HG02870 (cell line): ENCODE measurements at regions not wholly inside any gene's neighbourhood (a gene's known extent, or its start where the extent isn't known, plus 50 kb on each side); places are given as distances from the start of the nearest gene placed in this dataset.
"Not testable (repeated sequence)": the region's sequence is repeated elsewhere in the genome, so short reads cannot be mapped to it uniquely, and the experiment has no call there.

Source experiments
- ATAC-seq: cut with Tn5 transposase; IDR thresholded peaks from one replicate; pipeline ENCODE4 v1.9.1; 2021; ENCODE audit warnings: mild to moderate bottlenecking, moderate library complexity; ENCODE audit not compliant: unreplicated experiment

DNA sequence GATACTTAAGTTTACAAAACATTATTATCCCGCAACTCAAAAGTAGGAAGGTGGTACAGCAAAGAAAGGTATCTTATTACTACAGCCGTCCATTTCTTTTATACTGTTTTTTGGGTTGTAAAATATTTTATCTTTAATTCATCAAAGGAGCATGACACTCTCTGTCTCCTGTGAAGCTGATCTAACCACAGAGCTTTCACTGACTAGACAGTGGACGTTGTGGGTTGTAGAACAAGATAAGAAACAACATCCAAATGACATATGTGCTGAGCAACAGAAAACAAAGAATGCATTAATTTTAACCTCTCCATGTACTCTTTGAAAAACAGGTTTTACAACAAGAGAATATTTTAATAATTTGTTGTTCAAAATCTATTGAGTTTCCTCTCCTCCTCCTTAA, 195.9 kb upstream of the FBXO33 start:
- no peak for ATAC-seq

DNA sequence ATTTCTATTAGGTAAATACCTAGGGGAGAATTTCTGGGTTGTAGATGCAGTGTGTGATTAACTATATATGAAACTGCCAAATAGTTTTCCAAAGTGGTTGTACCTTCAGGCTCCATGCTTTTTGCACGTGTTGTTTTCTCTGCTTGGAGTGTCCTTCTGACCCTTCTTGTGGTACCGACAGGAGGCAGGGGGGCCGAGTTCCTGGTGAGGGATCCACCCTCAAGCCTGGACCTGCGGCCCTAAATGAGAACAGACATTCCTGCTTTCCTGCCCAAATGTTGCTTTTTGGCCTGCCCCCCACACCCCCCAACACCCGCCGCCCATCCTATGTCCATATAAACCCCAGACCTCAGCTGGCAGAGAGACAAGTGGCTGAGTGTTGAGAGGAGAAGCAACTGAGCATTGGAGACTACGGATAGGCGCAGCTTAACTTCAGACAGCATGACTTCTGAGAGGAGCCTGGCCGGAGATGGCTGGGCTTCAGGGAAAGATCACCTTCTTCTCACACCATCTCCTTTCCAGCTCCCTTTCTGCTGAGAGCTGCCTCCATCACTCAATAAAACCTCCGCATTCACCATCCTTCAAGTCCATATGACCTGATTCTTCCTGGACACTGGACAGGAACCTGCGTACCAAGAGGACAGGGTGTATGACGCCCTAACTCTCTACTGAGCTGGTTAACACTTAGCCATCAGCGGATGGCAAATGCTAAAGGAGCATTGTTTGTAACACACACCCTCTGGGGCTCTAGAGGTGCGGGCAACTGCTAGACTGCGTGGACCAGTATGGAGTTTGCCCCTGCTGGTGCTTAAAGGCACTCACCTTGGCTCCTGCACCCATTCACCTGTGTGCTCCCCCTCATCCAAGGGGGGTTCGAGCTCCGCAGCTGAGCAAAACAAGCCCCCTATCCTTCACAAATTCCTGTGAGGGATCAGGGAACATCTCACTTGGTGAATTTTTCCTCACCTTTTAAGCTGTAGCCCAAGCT, 194.7 kb upstream of the FBXO33 start:
- no peak for ATAC-seq

DNA sequence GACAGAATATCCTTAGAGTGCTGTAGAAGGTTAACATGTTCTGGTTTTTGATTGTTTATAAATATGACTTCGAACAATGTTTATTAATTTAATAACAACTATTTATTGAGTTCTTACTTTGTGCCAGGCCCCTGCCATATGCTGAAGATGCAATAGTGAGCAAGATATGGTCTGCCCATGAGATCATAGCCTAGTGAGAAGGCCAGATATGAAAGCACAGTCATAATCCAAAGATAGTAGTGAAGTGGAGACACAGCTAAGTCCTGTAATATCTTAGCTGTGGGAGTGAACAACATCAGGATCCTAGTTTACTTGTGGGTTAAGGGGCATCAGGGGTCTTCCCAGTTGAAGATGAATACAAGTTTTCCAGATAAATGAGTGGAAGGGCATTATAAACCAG, 189.4 kb upstream of the FBXO33 start:
- no peak for ATAC-seq

DNA sequence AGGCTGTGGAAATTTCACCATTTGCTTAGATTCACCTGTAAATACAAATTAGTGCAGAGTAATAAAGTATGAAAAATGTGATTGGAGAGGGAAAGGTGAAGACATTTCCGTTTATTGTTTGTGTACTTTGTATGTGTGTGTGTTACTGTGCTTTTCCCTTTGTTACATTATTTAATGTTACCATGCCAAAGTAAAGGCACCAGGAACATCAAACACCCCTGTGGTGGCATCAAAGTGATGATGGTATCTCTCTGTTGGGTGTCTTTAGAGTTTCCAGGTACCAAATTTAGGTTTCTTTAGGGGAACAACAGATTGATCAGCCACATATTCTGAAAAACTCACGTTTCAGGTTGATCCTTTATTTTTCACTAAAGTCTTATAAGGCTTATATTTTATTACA, 189.0 kb upstream of the FBXO33 start:
- ATAC-seq, result no peak

DNA sequence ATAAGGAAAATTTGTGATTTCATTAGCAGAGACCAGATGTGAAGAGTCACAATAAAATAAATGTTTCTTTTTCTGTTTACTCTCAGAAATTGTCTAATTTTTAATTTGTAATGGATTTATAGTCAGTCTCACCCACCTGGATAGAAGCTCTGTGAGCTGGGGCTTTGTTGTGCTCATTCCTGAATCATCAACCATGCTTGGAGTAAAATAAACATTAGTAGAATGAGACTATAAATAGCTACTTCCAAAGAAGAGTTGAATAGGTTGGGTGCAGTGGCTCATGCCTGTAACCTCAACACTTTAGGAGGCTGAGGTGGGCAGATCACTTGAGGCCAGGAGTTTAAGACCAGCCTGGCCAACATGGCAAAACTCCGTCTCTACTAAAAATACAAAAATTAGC, 185.3 kb upstream of the FBXO33 start:
- no peak for ATAC-seq

DNA sequence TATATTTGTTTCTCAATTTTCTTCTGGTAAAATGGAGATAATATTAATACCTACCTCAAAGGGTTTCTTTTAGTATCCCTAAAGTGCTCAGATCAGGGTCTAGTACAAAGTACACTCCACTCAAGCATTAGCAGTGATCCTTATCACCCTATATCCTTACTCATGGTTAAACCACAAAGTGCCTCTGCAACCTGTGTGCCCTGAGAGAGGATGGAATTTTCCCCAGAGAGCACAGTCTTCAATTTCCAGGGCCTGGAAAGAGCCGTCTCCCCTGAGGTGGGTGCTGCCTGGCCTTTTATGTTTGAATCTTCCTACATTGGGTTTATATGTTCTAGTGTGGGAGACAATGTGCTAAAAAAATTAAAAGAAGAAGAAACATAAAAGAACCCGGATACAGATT, 183.1 kb upstream of the FBXO33 start:
- no peak for ATAC-seq

DNA sequence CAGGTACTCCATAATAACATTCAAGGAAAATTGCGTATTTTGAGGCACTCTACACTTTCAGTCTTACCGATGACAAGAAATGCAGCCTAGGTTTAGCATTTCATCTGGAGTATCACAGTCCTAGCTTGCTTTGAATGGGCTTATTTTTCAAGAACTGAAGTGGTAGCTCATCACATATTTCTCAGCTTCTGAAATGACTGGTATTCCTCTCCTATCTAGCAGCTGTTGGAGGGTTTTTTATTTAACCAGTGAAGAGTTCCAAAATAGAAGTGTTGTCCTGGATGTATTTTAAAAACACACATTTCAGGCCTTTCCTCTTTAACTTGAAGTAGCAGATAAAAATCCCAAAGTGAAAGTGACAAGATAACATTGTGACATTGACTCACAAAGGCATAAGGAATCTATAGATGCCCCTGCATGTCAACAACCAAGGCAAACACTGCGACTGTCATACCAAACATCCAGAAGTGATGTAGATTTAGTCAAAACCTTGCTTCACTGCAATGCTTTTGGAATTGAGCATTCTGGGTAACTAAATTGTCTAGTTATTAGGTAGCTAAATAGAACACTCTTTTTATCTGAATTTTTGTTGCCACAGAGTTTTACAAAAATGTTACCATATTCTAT, 182.2 kb upstream of the FBXO33 start:
- no peak for ATAC-seq

DNA sequence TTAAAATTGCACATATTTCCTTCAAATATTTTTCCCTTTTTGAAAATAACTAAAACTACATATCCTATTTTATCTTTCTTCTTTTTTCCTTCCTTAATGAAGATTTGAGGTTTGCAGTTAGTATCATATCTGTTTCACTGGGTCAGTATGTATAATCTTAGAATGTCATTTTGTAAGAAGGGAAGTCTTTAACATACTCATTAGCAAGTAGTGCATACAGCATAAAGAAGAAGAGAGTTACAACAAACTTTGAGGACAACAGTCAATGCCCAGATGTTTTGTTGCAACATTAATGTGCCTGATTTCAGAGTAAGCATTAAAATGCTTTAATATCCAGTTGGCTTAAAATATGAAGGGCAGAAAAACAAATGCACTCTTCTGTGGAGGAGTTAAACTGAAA, 176.9 kb upstream of the FBXO33 start:
- ATAC-seq, result no peak

DNA sequence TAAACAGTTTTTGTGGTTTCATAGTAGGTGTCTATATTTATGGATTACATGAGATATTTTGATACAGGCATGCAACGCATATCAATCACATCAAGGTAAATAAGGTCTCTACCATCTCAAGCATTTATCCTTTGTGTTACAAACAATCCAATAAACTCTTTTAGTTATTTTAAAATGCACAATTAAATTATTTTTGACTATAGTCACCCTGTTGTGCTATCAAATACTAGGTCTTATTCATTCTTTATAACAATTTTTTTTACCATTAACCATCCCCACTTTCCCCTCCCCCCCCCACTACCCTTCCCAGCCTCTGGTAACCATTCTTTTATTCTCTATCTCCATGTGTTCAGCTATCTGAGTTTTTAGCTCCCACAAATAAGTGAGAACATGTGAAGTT, 175.7 kb upstream of the FBXO33 start:
- ATAC-seq, result no peak

DNA sequence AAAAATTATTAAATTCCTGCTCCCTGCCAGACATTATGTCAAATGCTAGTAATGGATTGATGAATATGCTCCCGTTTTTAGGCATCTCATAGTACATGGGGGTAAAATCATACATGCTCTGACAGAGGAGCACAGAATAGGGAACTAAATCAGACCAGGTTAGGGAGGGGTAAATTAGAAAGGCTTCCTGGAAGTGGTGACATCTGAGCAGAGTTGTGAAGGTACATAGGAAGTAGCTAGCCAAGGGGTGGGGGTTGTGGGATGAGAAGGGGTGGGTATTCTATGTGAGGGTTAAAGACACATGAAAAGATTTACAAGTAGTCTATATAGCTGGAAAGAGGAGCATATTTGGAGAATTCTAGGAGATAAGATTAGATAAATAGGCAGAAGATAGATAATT, 171.7 kb upstream of the FBXO33 start:
- ATAC-seq, result no peak

DNA sequence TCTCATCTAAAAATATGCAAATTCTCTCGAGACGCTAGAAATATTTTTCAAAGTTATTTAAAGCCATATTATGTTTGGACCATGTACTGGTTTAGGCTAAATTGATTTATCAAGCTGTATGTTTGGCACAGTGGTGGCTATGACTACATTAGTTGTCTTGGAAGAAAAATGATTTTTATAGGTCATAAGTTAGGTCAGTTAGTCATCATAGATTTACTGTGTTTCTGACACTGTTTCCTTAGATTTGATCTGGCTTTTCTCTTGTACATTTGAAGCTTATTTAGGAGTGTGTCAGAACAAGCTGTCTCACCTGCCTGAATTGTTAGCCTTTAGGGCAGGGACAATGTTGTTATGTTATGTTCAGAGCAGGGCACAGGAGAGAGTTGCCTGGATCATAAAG, 161.1 kb upstream of the FBXO33 start:
- no peak for ATAC-seq

DNA sequence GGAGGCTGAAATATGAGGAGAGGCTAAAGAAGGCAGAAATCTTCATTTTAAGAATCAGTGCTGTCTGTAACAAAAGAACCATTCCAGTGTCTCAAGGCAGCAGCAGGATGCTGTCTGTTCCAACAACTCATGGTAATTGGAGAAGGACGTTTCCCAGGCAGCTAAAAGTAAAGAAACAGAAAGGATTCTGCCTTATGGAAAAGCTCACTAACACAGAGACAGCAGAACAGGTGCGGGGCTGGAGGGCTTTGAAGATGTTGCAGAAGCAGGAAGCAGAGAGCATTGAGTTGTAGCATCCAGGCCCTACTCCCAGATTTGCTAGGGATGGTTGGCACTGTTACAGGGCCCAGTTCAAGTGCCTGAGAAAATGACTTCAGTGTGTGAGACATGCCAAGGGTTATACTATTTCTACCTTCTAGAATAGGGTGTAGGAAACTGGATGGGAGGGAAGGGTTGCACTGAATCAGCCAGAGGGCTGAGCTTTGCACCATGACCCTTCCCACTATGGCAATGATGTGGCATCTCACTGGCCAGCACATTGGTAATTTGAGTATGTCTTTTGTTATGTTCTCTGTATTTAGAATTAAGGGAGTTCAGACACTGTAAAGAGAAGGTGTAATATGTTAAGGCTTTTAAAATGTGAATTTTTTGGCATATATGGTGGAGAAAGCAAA, 160.0 kb upstream of the FBXO33 start:
- ATAC-seq, result no peak

DNA sequence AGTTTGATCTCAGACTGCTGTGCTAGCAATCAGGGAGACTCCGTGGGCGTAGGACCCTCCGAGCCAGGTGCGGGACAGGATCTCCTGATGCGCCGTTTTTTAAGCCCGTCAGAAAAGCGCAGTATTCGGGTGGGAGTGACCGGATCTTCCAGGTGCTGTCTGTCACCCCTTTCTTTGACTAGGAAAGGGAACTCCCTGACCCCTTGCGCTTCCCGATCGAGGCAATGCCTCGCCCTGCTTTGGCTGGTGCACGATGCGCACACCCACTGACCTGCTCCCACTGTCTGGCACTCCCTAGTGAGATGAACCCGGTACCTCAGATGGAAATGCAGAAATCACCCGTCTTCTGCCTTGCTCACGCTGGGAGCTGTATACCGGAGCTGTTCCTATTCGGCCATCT, 157.6 kb upstream of the FBXO33 start:
- ATAC-seq, result not testable (repeated sequence)

DNA sequence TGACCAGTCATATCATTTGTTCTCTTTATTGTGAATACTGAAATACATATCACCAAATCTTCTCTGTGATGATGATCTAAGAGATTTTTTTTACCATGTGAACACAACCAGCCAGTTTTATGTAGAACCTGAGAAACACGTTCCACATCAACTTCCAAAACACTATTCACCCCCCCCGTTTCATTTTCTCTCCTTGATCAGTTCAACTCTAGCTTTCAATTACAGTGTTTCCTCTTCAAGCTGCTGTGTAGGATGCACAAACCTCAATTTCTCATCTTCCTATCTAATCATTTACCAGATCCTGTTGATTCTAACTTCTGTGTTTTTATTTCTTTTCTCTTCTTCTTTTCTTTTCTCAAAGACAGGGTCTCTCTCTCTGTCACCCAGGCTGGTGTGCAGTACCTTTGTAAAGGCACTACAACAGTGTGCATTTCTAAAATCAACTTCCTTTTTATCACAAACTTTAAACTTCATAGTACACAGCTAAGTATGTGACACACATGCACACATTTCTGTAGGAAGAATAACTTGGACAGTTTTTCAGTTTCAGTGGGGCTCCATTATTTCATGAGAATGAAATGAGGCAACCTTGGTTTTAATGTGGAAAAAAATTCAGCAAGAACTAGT, 149.9 kb upstream of the FBXO33 start:
- ATAC-seq, result no peak

DNA sequence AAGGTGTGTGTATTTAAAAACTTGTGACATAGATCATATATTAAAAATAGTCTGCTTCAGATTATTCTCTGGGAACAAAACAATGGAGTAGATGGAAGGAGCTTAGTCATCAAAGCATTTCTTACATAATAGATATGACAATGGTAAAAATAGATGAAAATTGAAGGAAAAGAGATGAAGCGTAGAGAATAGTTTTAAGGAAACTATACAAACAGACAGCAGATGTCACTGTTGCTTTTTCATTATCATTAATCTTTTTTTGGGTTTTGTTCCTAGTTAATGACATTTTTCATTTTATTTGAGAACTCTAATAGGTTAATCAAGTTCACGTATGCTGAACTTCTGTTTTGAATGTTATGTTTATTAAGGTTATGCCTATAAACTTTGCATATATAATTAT, 149.2 kb upstream of the FBXO33 start:
- ATAC-seq, result no peak

DNA sequence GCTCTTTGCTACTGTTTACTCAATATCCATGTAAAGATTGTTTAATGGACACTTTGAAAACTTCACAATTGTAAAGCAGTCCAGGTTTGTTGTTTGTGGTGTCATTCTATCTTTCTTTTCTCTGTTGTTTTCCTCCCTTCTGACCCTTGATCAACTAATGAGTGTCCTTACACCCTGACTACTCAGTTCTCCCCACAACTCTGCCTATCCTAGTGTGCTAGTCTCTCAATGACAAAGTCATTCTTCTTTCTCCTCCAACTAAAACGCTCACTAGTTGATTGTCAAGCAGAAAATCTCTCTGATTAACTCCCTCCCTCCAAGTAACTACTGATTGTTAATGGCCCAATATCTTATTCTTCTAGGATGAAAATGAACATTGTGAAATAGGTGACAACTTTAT, 148.5 kb upstream of the FBXO33 start:
- ATAC-seq, result no peak

DNA sequence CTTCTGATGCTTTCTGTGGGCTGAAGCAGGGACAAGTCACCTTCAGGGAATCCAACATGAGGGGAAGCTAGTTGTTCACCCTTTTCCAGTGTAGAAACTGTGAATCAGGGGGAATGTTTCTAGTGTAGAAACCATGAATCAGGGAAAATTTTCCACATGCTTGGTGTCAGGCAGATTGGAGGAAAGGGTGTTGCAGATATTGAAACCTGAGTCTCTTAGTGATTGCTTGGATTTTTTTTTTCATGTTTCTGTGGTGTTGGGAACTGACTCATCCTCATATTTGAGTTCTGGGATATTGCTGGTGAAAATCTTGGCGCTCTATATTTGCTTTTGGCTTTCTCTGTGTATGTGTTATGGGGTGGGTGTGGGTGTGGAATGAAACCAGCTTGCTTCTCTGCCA, 144.5 kb upstream of the FBXO33 start:
- no peak for ATAC-seq

DNA sequence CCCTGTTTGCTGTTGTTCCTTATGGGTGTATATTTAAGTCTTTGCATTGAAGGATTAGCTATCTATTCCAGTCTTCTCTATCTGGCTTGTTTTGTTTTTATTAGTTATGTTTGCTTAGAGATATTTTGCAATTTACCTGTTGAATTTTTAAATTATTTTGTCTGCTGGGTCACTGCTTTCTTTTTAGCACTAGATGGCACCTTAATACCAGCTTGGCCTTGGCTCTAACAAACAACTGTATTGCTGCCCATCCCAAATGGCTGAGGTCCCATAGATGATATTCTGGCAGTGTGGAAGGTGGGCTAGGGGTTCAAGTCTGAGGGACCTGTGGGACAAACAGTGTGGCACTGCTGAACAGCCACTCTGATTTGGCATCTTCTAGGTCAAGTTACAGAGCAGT, 144.0 kb upstream of the FBXO33 start:
- no peak for ATAC-seq

DNA sequence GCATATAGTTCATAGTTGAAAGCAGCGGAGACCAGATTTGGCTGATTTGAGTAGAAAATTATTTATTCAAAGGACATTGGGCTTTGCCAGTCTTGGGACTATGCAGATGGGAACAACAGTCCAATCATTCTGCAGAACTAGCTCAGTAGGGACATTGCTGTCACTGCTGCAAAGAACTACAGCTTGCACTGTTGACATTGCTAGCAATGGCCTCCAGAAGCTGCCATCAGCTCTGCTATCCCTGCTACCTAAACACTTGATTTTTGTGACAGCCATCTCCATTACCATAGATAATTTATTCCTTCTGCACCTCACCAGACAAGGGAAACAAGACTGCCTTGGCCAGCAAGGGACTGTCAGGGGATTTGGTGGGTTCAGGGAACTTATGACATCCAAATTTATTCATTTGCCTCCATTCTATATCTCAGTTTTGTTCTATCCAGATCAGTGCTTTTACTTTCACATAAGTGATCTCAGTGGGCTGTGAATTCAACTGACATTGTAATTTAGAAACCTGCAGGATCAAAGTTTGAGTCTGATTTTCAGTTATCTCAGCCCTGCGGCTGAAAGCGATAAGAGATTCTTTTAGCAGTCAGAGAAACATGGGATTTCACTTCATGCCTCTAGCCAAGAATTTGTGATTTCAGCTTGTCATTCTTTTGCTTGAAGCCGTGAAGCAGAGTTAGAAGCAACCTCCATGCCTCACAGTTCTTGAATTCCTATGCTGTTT, 136.7 kb upstream of the FBXO33 start:
- ATAC-seq, result no peak

DNA sequence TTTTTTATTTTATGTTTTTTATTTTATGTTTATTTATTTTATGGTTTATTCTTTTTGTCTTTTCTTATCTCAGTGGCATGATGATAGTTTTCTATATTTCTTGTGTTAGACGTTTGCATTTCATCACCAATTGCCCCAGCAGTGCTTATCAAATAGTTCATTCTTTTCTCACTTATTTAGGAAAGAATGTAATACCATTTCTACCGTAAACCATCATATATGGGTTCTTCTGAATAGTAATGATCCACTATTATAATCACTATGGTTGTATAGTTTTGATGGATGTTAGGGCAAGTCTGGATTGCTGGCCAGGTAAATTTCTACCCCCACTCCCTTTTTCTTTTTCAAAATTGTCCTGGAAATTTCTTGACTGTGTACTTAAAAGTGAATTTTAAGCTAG, 134.6 kb upstream of the FBXO33 start:
- ATAC-seq, result no peak

DNA sequence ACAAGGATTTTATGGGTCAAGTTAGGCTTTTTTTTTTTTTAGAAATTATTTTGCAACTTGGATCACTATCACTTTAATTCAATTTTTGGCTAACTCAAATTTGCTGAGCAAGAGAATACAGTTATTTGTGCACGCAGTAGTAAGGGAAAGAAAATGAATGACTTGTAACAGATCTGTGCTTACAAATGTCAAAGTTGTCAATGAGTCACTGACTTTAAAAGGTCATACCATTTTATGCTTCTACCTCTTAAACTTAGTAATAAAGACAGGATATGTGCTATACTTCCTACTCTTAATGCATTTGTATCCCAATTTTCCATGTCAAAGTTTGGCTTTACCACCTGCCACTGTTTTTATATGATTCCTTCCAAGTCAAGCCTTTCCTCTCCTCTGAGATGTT, 131.1 kb upstream of the FBXO33 start:
- ATAC-seq, result no peak
